Renal pelvis (tissue), 1 donor: ENCODE measurements at regions not wholly inside any gene's neighbourhood (a gene's known extent, or its start where the extent isn't known, plus 50 kb on each side); places are given as distances from the start of the nearest gene placed in this dataset.
A peak's percentile ranks its signal among the peaks of the same experiment; 100 is the strongest.
"Not testable (repeated sequence)": the region's sequence is repeated elsewhere in the genome, so short reads cannot be mapped to it uniquely, and the experiment has no call there.

Experiments used
- DNase-seq: peaks from one replicate; pipeline ENCODE4 v3.0.0-alpha.2; 2013

DNA sequence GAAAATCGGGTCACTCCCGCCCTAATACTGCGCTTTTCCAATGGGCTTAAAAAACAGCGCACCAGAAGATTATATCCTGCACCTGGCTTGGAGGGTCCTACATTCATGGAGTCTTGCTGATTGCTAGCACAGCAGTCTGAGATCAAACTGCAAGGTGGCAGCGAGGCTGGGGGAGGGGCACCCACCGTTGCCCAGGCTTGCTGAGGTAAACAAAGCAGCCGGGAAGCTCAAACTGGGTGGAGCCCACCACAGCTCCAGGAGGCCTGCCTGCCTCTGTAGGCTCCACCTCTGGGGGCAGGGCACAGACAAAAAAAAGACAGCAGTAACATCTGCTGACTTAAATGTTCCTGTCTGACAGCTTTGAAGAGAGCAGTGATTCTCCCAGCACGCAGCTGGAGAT lies 150.6 kb upstream of the ANKFN1 start:
- not testable (repeated sequence) for DNase-seq

DNA sequence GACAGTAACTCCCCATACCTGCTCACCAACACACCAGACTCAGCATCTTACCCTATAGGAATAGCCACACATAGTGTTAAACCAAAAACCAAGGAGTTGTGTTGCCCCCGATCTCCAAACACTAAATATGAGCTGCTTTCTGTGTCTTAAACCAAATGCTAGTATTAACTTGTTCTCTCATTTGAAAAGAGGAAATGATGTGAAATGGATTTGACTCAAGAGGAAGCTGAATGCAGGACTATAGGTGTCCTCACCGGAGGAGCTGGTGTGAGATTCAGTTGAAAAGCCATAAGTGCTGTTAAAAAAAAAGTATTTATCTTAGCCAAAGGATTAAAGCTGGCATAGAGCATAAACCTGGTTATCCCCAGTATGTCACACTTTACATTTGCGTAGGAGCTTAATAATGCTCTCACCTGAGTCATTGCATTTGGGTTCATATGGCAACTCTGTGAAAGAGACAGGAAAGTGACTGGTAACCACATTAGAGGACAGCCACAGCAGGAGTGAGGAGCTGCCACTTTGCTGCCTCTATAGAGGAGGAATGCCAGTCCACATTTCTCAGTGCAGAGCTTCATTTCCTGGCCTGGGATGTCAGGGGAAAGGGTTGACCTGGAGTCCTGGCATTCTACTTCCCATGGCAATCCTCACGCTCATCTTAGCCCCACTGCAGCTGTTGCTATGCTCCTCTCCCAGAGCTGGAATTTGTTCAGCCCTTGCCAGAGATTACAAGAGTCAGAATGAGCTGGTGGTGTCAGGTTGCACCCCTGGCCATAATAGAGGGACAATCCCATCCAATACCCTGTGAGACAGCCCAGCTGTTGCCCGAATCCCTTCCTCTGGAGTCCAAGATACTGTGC lies 143.3 kb upstream of the ANKFN1 start:
- peak; percentile 58 for DNase-seq

DNA sequence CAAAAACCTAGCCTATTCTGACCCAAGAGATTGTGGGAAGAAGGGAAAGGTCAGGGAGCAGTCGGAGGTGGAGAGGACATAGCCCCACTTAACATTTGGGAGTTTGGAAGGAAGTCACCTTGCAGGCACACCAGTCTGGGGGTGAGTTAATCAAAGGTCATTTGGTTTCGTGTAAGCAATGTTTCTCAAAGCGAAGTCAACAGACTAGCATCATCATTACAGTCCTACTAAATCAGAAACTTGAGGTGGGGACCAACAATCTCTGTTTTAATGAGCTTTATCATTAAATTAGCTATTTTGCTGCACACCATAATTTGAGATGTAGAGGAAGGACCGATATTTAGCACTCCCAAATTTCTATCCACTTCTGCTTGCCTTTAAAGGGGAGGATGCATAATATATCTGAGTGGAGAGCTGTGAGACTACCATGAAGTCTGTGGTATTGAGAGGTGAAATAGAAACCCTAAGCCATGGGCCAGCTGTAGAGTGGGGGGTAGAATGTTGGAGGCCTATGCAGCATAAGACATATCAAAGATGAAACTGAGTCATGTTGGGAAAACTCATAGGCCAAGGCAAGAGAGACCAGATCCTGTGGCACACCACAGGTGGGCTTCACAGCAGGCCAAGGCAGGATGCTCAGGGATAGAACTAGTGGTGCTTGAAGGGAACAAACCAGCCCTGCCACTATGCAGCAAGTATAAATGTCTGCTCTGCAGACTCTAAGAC lies 141.7 kb upstream of the ANKFN1 start:
- no peak for DNase-seq

DNA sequence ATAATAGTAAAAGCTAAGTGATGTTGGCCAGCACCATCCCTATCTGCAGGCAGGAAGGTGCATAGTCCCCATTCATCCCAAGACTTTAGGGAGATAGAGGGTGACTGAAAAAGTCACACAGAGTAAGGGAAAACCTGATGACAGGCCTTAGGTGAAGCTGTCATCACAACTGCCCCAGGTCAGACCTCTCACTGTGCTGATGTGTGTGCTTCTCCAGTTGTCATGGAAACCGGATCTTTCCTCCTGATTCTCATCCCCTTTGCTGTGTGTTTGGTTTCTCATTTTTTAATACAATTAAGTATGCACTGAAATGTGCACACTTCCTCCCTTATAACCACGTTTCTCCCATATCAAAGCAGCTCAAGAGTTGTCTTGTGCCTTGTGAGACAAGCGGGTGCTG lies 135.1 kb upstream of the ANKFN1 start:
- DNase-seq = no peak

DNA sequence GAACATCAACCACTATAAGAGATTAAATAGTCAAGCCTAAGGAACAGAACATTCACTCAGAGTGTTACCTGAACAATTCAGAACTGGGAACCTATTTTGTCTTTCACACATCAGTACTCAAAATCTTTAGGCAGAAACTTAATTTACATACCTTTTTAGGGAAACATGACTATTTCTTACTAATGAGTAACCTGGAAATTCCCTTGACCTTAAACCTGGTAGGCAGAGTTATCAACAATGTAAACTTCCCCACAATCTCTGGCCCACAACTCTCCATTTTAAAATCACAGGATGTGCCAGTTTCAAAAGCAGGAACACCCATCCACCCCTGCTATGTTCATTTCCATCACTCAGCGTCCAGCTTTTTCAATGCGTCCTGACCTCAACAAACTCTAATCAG lies 132.9 kb upstream of the ANKFN1 start:
- no peak for DNase-seq

DNA sequence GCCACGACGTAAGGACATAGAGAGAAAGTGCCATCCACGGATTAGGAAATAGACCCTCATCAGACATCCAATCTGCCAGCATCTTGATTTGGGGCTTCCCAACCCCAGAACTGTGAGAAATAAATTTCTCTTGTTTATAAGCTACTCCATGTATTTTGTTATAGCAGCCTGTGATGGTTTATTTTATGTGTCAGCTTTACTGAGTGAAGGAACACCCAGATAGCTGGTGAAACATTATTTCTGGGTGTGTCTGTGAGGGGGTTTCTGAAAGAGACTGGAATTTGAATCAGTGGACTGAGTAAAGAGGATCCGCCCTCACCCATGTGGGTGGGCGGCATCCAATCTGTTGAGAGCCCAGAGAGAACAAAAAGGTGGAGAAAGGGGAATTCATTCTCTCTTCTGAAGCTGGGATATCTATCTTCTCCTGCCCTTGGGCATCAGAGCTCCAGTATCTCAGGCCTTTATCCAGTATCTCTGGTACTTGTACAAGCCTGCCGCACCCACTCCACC lies 131.5 kb upstream of the ANKFN1 start:
- no peak for DNase-seq

DNA sequence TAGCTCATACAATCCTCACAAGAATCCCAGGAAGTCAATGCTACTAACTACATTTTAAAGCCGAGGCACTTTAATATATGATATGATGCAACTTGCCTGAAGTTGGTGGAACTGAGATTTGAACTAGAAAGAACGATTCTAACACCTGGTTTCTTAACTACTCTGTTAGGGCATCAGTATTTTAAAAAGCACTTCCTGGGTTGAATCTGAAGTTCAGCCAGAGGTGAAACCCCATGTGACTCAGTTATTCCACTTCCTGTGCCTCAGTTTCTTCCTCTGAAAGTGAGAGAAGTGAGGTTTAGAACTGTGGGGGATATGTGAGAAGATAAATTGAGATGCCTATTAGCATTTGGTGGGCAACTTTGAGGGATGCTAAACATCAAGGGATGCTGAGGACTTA lies 129.4 kb upstream of the ANKFN1 start:
- no peak for DNase-seq

DNA sequence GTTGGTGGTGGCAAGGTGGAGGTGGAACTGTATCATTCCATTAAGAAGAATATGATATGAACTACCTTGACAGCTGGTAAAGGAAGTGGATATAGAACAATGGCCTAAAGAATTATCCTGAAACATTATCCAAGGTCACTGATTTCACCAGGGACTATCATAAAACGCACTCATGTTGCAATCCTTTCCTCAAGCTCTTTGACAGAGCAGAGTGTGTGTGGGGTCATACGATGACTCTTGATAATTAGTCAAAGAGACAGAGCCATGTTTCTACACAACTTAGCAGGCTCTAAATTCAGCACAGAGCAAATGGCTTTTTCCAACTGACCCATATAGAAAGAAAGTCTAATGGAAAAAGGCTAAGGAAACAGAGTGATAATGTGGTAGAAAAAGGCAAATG lies 126.4 kb upstream of the ANKFN1 start:
- DNase-seq = no peak

DNA sequence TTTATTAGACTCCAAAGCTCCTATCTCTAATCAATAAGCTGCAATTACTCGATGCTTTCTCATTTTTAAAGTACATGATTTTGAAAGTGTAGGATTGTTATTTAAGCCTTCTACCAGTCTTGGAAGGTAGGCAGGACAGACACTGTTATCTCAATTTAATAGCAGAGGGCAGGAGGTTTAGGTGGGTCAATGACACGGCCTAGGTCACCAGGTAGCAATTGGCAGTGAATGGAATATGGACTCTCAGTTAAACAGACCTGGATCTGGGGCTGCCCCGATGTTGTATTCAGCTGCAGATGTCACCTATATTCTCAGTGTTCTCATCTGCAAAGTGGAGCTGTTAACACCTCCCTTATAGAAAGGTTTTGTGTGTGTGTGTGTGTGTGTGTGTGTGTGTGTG lies 124.4 kb upstream of the ANKFN1 start:
- DNase-seq = no peak

DNA sequence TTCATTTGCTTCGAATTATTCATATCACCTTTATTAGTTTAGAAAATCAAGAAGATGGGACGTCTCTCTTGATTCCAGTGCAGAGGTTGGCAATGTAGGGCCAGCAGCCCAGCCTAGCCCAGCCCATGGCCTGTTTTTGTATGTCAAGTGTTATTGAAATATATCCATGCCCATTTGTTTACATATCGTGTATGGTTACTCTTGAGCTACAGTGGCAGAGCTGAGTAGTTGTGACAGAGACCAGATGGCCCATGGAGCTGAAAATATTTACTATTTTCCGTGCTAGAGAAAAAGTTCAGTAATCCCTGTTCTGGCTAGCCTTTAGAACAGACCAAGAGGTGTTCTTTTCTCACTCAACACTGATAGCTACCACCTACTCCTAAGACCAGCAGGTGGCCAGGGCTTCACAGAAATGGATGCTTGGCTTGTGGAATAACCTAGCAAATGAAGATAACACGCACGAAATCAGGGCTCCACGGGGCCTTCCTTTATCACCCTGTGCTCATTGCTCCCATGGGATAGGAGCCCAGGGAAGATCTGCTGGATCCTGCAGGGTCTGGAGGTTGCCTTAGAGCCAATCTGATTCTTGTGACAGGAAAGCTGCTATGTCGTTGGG lies 123.2 kb upstream of the ANKFN1 start:
- DNase-seq = no peak

DNA sequence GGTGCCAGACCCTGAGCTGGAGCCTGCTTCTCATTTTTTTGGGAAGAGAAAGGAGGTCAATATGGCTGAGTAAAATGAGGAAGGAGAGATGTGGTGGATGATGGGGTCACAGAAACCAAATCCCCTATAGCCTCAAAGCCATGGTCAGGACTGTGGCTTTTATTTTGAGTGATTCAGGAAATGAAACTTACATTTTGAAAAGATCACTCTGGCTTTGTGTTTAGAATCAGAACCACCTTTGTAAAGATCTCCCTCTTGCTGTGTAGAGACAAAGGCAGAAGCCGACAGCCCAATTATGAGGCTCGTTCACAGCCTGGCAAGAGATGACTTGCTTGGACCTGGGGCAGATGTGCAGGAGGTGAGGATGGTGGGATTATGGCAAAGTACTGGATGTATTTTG lies 121.6 kb upstream of the ANKFN1 start:
- DNase-seq = no peak

DNA sequence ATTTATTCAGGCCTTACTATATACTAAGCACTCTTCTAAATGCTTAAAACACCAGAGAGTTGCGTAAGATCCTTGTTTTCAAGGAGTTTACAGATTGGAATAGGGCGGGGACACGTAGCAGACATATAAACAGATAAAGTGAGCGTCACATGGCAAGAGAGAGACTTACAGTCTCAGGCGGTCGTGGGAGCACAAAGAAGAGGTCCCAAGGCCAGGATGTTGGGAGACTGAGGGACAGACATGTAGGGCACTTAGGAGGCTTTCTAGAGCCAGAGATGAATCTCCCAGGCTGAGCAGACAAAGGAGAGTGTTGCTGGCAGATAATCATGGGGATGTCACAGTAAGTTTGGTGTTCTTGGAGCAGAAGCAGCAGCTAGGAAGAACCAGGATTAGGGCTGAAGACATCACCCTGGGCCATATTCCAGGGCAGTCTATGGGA lies 119.1 kb upstream of the ANKFN1 start:
- no peak for DNase-seq

DNA sequence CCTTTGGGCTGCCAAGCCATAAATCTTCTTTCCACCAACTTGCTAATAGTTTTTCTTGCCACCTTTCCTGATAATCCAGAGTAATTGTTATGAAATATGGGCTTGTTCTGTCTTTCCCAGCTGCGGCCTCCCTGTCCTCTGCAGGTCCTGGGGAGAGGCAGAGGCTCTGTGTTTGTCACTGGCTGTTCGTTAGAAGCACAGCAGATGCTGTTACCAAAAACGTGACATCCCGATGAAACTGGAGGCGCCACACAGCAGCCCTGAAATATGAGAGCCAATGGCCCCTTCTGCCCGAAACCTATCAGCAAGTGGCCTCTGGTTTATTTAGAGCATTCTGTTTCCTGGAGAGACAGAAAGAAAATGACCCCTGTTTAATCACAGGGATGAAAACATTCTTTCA lies 115.1 kb upstream of the ANKFN1 start:
- DNase-seq = no peak

DNA sequence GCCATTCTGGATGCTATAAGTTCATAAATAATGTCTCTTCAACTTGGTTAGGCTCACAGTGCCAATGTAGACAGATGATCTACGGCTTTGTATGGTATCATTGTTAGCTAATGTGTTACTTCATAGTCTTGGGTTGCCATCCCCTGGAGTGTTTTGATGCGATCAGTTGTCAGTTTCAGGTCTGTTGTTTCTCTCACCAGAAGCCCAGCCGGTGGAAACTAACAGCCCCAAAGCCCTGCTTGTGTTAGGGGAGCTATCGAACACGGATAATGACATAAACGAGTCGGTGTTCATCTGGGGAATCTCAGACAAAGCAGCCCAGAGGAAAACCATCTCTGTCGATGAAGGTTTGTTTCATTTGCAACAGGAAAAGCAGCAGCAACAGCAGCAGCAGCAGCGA lies 107.4 kb upstream of the ANKFN1 start:
- no peak for DNase-seq

DNA sequence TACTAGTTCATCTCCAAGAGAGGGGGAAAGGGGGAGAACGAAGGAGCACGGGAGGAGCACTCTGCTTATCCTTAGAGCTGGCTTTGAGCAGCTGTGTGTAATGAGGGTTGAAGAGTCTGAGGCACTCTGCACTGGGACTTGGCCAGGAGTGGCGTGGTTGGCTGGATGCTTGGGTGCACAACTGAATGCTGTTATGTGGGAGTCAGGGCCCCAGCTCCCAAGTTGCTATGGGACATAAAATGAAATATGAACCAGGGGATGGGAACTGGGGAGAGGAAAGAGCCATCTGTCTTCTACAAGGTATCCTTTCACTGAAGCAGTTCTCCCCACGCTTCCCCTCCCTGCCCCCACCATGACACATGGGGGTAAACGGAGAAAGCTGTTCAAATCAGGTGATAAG lies 105.9 kb upstream of the ANKFN1 start:
- DNase-seq = peak; percentile 76

DNA sequence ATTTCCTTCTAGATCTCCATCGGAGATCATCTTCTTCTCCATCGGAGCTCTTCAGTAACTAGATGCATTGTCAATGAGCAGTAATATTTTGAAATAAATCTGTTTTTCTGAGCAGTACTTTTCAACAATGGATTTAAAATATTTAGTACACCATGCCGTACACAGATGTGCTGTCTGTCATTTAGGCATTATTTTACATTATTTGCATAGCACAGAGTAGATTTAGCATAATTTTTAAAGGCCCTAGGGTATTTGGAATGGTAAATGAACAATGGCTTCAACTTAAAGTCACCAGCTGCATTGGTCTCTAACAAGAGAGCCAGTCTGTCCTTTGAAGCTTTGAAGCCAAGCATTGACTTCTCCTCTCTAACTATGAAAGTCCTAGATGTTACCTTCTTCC lies 95.4 kb upstream of the ANKFN1 start:
- no peak for DNase-seq

DNA sequence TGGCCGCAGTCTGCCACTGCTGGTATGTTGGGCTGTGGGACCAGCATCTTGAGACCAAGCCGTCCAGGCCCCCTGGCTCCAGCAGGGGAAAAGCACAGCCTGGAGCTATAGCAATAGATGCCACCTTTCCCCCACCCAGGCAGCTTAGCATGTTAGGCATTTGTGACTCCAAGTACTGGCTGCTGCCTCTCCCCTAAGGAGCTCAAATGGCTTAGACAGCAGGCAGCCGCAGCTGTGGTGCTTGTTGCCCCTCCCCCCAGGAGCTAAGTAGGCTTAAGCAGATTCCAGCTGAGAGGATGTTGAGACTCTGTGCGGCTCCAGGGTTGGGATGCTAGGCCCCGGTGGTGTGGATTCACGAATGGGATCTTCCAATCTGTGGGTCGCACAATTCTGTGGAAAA lies 88.8 kb upstream of the ANKFN1 start:
- DNase-seq = no peak

DNA sequence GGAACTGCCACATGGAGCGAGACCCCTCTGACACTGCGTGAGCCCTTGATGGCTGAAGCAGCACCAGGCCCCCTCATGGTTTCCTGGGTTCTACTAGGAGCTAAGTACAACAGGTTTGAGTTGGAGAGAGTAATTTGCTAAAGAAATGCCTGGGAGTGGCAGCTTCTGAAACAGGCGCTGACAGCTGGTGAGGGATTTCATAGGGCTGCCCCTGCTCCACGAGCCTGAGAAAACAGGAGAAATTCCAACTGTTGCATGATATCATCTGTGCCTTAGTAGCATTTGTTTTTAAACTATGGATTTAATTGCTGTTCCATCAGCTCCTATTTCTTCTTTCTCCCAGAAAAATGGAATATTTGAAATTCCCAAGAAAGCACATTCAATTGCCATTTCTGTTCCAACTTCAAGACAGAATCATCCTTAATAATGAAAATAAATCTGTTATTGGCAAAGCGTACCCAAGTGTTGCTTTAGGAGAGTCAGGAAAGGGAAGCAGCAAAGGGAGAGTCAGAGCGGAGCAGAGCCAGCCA lies 78.8 kb upstream of the ANKFN1 start:
- DNase-seq = no peak

DNA sequence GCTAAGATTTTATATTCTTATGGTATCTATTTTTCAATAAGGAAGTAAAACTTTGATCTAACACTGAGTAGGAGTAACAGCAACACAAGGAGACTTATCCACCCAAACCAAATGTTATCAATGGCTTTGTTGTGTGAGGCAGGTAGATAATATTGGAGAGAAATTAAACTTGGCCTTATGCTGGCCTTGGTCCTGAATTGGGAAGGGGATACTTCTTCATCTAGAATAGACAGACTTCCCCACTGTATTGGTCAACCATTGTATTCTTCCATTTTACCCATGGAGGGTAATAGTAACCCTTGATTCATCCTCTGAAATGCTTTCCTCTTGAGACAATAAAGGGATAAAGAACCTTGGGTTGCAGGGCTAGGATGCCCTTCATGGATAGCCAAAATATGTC lies 76.3 kb upstream of the ANKFN1 start:
- DNase-seq = no peak

DNA sequence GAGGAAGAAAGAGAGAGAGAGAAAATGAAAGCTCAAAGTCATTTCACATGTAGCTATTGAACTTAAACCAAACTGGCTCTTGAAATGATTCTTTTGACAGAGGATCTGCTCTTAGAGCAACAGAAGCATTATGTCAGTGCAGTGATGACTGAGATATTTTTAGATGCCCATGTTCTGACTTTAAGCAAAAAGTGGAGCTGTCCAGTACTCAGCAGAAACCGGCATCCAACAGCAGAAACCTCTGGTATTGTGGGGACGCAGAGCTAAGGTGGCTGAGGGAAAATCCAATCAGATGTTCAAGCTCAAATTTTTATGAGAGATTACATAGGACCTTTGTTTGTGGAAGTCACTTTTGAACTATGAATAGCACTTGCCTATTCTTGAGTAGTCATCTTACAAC lies 69.8 kb upstream of the ANKFN1 start:
- no peak for DNase-seq

DNA sequence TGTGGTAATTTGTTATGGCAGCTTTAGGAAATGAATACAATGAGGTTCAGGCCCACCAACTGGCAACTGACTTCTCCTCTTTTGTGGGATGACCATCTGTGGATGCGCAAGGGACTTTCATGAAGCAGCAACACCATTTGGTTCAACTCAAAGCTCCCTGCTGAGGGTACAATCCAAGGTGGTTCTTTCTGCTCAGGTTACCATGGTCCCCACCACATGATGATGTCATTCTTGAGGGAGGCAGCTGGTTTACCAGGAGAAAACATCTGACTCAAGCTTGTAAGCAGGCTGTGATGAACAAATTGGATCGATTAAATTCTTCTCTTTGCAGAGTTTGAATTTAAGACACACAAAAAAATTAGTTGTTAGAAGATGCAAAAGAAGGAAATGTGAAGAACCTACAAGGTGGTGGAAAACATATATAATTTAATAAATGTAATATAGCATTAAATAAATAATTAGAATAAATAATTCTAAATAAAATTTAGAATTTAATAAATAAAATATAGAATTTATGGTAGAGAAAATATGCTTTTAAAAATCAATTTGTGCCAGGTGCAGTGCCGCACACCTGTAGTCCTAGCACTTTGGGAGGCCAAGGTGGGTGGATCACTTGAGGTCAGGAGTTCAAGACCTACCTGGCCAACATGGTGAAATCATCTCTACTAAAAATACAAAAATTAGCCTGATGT lies 67.6 kb upstream of the ANKFN1 start:
- no peak for DNase-seq

DNA sequence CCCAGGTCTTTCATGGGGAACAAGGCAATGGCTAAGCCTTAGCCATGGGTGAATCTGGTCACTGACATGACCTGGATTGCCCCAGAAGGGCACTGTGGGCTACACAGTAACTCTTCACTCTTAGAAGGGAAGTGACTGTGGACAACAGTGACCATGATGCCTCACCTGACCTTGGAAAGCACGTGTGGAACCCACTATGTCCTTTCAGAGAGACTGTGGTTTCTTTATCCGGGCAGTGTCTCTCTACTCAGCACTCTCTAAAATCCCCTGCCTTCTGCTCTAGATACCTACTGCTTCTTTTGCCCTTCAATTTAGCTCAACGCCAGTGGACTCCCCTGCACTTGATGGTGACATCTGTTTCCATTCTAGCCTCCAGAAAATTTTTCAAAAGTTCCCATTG lies 66.1 kb upstream of the ANKFN1 start:
- no peak for DNase-seq
